SU-DHL-6 (cell line): ENCODE measurements at regions not wholly inside any gene's neighbourhood (a gene's known extent, or its start where the extent isn't known, plus 50 kb on each side); places are given as distances from the start of the nearest gene placed in this dataset.
"Not testable (repeated sequence)": the region's sequence is repeated elsewhere in the genome, so short reads cannot be mapped to it uniquely, and the experiment has no call there.

ENCODE experiments used
- H2AFZ ChIP-seq: fragments of 200-600 bp; sonication (generic); 2 replicates; pipeline ENCODE4 v1.6.1; 2014; ENCODE audit warnings: low read depth, mild to moderate bottlenecking, moderate library complexity, mixed read lengths, antibody characterized with exemption, low read length; ENCODE audit not compliant: severe bottlenecking
- H3F3A ChIP-seq: fragments of 200-600 bp; shearing (Covaris generic); 2 replicates; pipeline ENCODE4 v1.6.0; 2016; ENCODE audit warnings: antibody characterized with exemption, mild to moderate bottlenecking; ENCODE audit not compliant: insufficient read depth
- H3K27ac ChIP-seq: fragments of 200-600 bp; sonication (generic); 2 replicates; pipeline ENCODE4 v1.5.1; 2016; ENCODE audit warnings: low read depth, mild to moderate bottlenecking, low read length, moderate library complexity, mixed read lengths
- H3K27me3 ChIP-seq: fragments of 200-600 bp; sonication (generic), shearing (Covaris generic); 2 replicates; pipeline ENCODE4 v1.6.0; 2014; ENCODE audit warnings: mild to moderate bottlenecking, low read length
- H3K36me3 ChIP-seq: fragments of 200-600 bp; sonication (generic); 2 replicates; pipeline ENCODE4 v1.6.1; 2014; ENCODE audit warnings: mild to moderate bottlenecking, low read length, mixed read lengths
- H3K4me2 ChIP-seq: fragments of 300-600, 200-600 bp; shearing (Covaris generic), sonication (generic); 2 replicates; pipeline ENCODE4 v1.6.0; 2014; ENCODE audit warnings: low read length, low read depth, mild to moderate bottlenecking; ENCODE audit not compliant: poor library complexity, severe bottlenecking
- H3K4me3 ChIP-seq: fragments of 200-600 bp; sonication (generic); 2 replicates; pipeline ENCODE4 v1.5.1; 2014; ENCODE audit warnings: antibody characterized with exemption, low read length, mild to moderate bottlenecking, mixed read lengths; ENCODE audit not compliant: insufficient read depth, poor library complexity, severe bottlenecking
- H3K79me2 ChIP-seq: fragments of 200-600 bp; sonication (generic); 2 replicates; pipeline ENCODE4 v1.6.1; 2014; ENCODE audit warnings: mild to moderate bottlenecking, low read length, moderate library complexity; ENCODE audit not compliant: insufficient read depth
- H3K9ac ChIP-seq: fragments of 200-600 bp; sonication (generic); 2 replicates; pipeline ENCODE4 v1.7.0; 2014; ENCODE audit warnings: mild to moderate bottlenecking, low read length
- H3K9me2 ChIP-seq: fragments of 200-600 bp; sonication (generic); replicated peaks from 2 replicates; pipeline ENCODE4 v1.6.1; 2014; ENCODE audit warnings: low read length; ENCODE audit not compliant: insufficient read depth
- H3K9me3 ChIP-seq: fragments of 200-600 bp; sonication (generic); 2 replicates; pipeline ENCODE4 v1.6.1; 2014; ENCODE audit warnings: low read length, mixed read lengths; ENCODE audit not compliant: insufficient read depth
- H4K20me1 ChIP-seq: fragments of 200-600 bp; sonication (generic); 2 replicates; pipeline ENCODE4 v1.6.1; 2014; ENCODE audit warnings: low read depth, mild to moderate bottlenecking, antibody characterized with exemption, low read length, moderate library complexity, mixed read lengths
- EZH2phosphoT487 ChIP-seq: fragments of 200-600 bp; sonication (generic), shearing (Covaris generic); conservative IDR thresholded peaks from 2 replicates; pipeline ENCODE4 v1.6.1; 2018; ENCODE audit warnings: mild to moderate bottlenecking, antibody characterized with exemption, low read length, moderate library complexity, mixed read lengths
- TF ChIP-seq, protein P1 (sequence below): fragments of 200-600 bp; sonication (generic); IDR thresholded peaks from one replicate; pipeline ENCODE4 v1.5.1; 2017; ENCODE audit warnings: antibody characterized with exemption, mild to moderate bottlenecking, low read length, moderate library complexity; ENCODE audit not compliant: insufficient read depth, poor library complexity, severe bottlenecking

DNA sequence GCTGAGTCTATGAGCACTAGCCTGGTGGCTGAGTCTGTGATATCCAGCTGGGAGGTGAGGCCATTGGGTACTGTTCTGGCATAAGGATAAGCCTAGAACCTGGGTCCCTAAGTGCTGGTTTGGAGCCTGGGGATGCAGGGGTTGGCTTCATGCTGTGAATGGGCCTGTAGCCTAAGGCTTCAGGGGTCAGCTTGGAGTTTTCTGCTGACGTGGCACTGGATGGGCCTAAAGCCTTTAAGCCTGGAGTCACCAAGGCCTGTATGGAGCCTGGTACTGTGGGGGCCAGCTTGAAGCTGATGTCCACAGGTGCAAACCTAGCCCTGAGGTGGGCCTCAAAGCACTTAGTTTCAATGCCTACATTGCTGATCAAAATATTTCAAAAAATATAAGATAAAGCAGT, 979.6 kb upstream of the POU3F4 start:
- no peaks in the 10 kb centered on the region for H3F3A ChIP-seq
- H3K4me3 ChIP-seq = no peak overlapping the region
- H3K36me3 ChIP-seq = no peaks in the 10 kb centered on the region
- no peak overlapping the region for H3K4me2 ChIP-seq
- no peaks in the 10 kb centered on the region for H3K9me3 ChIP-seq
- H2AFZ ChIP-seq = no peak overlapping the region
- no peaks in the 10 kb centered on the region for H3K27me3 ChIP-seq
- H3K27ac ChIP-seq = no peak overlapping the region
- no peaks in the 10 kb centered on the region for H3K9me2 ChIP-seq
- TF ChIP-seq, protein P1, sequence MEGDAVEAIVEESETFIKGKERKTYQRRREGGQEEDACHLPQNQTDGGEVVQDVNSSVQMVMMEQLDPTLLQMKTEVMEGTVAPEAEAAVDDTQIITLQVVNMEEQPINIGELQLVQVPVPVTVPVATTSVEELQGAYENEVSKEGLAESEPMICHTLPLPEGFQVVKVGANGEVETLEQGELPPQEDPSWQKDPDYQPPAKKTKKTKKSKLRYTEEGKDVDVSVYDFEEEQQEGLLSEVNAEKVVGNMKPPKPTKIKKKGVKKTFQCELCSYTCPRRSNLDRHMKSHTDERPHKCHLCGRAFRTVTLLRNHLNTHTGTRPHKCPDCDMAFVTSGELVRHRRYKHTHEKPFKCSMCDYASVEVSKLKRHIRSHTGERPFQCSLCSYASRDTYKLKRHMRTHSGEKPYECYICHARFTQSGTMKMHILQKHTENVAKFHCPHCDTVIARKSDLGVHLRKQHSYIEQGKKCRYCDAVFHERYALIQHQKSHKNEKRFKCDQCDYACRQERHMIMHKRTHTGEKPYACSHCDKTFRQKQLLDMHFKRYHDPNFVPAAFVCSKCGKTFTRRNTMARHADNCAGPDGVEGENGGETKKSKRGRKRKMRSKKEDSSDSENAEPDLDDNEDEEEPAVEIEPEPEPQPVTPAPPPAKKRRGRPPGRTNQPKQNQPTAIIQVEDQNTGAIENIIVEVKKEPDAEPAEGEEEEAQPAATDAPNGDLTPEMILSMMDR = no peak
- no peak for TF ChIP-seq EZH2phosphoT487
- H3K9ac ChIP-seq = no peak overlapping the region
- H4K20me1 ChIP-seq = no peaks in the 10 kb centered on the region
- no peaks in the 10 kb centered on the region for H3K79me2 ChIP-seq

DNA sequence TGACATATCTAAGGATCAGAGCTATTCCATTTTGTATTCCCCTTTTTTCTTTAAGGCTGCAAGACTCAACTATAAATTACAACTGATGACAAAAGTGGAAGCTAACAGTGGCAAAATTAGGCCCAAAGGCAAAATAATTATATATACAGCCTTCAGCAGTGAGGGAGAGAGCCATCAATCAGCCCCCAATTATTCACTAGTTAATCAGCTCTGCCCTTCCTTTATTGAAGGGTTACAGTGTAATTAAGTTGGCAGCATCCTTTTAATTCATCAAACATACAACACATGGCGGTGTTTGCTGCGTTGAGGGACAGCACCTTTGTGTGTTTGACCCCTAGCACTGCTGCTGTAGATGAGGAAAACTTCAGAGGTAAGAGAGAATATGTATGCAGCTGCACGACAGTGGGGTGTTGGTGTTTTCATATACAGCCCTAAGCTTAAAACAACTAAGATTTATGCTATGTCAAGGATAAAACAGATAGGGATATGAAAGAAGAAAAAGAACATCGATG, 973.9 kb upstream of the POU3F4 start:
- Histone ChIP-seq H3K9me2 (no peaks in the 10 kb centered on the region), H3K27me3 (no peaks in the 10 kb centered on the region), H4K20me1 (no peaks in the 10 kb centered on the region), H3K9ac (no peak overlapping the region), H3F3A (no peaks in the 10 kb centered on the region), H3K9me3 (no peaks in the 10 kb centered on the region), H3K4me3 (no peak overlapping the region), H3K4me2 (no peak overlapping the region), H3K36me3 (no peaks in the 10 kb centered on the region), H3K79me2 (no peaks in the 10 kb centered on the region), H3K27ac (no peak overlapping the region), H2AFZ (no peak overlapping the region)
- TF ChIP-seq, protein P1 = no peak
- no peak for TF ChIP-seq EZH2phosphoT487

DNA sequence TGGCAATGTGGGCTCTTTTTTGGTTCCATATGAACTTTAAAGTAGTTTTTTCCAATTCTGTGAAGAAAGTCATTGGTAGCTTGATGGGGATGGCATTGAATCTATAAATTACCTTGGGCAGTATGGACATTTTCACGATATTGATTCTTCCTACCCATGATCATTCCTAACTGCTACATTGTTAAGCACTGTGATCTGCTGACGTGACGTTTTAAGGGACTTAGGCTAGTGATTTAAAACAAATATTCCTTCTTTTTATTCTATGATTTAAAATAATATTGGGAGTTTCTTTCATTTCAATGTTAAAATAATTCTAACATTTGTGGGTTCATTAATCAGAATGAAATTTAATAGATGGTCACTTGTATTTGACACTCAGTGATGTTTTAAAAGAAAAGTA, 970.9 kb upstream of the POU3F4 start:
- not testable (repeated sequence) for H4K20me1 ChIP-seq, H3K27ac ChIP-seq, H3K9ac ChIP-seq, H3K27me3 ChIP-seq, H3K9me2 ChIP-seq, H3K79me2 ChIP-seq, H3K9me3 ChIP-seq, H3K36me3 ChIP-seq, H2AFZ ChIP-seq, H3F3A ChIP-seq, H3K4me3 ChIP-seq, H3K4me2 ChIP-seq

DNA sequence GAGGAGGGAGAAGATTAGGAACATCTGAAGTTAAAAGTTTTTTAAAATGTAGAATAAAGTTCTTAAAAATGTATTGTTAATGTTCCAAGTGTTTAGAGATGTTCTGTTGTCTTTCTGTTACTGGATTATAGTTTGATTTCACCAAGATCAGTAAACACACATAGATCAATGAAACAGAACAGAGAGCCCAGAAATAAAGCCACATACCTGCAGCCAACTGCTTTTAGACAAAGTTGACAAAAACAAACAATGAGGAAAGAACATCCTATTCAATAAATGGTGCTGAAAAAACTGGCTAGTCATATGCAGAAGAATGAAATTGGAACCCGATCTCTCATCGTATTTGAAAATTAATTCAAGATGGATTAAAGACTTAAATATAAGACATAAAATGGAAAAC, 966.3 kb upstream of the POU3F4 start:
- Histone ChIP-seq H3K9me3 (no peaks in the 10 kb centered on the region), H4K20me1 (no peaks in the 10 kb centered on the region), H2AFZ (no peak overlapping the region), H3K9ac (no peak overlapping the region), H3K36me3 (no peaks in the 10 kb centered on the region), H3K79me2 (no peaks in the 10 kb centered on the region), H3K27ac (no peak overlapping the region), H3K27me3 (no peaks in the 10 kb centered on the region), H3F3A (no peaks in the 10 kb centered on the region), H3K9me2 (no peaks in the 10 kb centered on the region), H3K4me3 (no peak overlapping the region), H3K4me2 (no peak overlapping the region)
- TF ChIP-seq, protein P1 = no peak
- no peak for TF ChIP-seq EZH2phosphoT487

DNA sequence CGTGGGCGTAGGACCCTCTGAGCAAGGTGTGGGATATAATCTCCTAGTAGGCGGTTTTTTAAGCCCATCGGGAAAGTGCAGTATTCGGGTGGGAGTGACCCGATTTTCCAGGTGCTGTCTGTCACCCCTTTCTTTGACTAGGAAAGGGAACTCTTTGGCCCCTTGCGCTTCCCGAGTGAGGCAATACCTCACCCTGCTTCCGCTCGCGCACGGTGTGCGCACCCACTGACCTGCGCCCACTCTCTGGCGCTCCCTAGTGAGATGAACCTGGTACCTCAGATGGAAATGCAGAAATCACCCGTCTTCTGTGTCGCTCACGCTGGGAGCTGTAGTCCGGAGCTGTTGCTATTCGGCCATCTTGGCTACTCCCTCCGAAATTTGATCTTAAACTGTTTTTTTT, 955.9 kb upstream of the POU3F4 start:
- not testable (repeated sequence) for H3K4me2 ChIP-seq, H3K27ac ChIP-seq, H3K27me3 ChIP-seq, H3F3A ChIP-seq, H3K9ac ChIP-seq, H3K4me3 ChIP-seq, H2AFZ ChIP-seq, H4K20me1 ChIP-seq, H3K9me3 ChIP-seq, H3K9me2 ChIP-seq, H3K36me3 ChIP-seq, H3K79me2 ChIP-seq
